Mesenchymal stem cell (in vitro differentiated cells and primary cell): ENCODE measurements at regions not wholly inside any gene's neighbourhood (a gene's known extent, or its start where the extent isn't known, plus 50 kb on each side); places are given as distances from the start of the nearest gene placed in this dataset.
"Not testable (repeated sequence)": the region's sequence is repeated elsewhere in the genome, so short reads cannot be mapped to it uniquely, and the experiment has no call there.

Experiments
- DNase-seq: peaks from one replicate; pipeline ENCODE4 v3.0.0-alpha.2; 2013
- H2AFZ ChIP-seq: one replicate; pipeline ENCODE4 v1.6.1; 2013; ENCODE audit warnings: low read depth, mild to moderate bottlenecking, control low read depth, inconsistent platforms, low read length, moderate library complexity
- H2AK5ac ChIP-seq: 2 replicates; pipeline ENCODE4 v1.6.1; 2013; ENCODE audit warnings: low read length, moderate library complexity, mild to moderate bottlenecking, inconsistent platforms; ENCODE audit not compliant: severe bottlenecking
- H2BK120ac ChIP-seq: one replicate; pipeline ENCODE4 v1.6.1; 2013; ENCODE audit warnings: low read depth, mild to moderate bottlenecking, inconsistent platforms, low read length, moderate library complexity
- H2BK12ac ChIP-seq, 2 experiments: one replicate each; pipeline ENCODE4 v1.6.1; 2013; ENCODE audit warnings: inconsistent platforms in 2 of 2, low read length in 2 of 2, mild to moderate bottlenecking in 2 of 2, moderate library complexity in 2 of 2, control low read depth in 1 of 2
- H2BK15ac ChIP-seq: one replicate; pipeline ENCODE4 v1.6.1; 2013; ENCODE audit warnings: mild to moderate bottlenecking, low read depth, inconsistent platforms; ENCODE audit not compliant: poor library complexity, severe bottlenecking
- H2BK5ac ChIP-seq: 2 replicates; pipeline ENCODE4 v1.6.1; 2013; ENCODE audit warnings: low read depth, mild to moderate bottlenecking, low read length, control low read depth, inconsistent platforms; ENCODE audit not compliant: poor library complexity, severe bottlenecking
- H3K14ac ChIP-seq, 2 experiments: one replicate each; pipeline ENCODE4 v1.6.1; 2013; ENCODE audit warnings: inconsistent platforms in 2 of 2, low read length in 2 of 2, control low read depth in 1 of 2, mild to moderate bottlenecking in 1 of 2, moderate library complexity in 1 of 2
- H3K18ac ChIP-seq, 2 experiments: one replicate each; pipeline ENCODE4 v1.6.1; 2013; ENCODE audit warnings: inconsistent platforms in 2 of 2, low read length in 2 of 2, control low read depth in 1 of 2, low read depth in 1 of 2, mild to moderate bottlenecking in 1 of 2
- H3K23ac ChIP-seq, 2 experiments: one replicate each; pipeline ENCODE4 v1.6.1; 2013; ENCODE audit warnings: inconsistent platforms in 2 of 2, low read length in 2 of 2, mild to moderate bottlenecking in 2 of 2, moderate library complexity in 2 of 2, control low read depth in 1 of 2
- H3K27ac ChIP-seq: 2 replicates; pipeline ENCODE4 v1.5.1; 2013; ENCODE audit warnings: mild to moderate bottlenecking, moderate library complexity, low read length, control low read depth, inconsistent platforms; ENCODE audit not compliant: poor library complexity, severe bottlenecking
- H3K27me3 ChIP-seq, 2 experiments: 2 replicates each; pipeline versions ENCODE4 v1.6.1 to v1.7.0; 2013; ENCODE audit warnings: low read length in 2 of 2, mild to moderate bottlenecking in 2 of 2, moderate library complexity in 2 of 2, control low read depth in 1 of 2, inconsistent platforms in 1 of 2; ENCODE audit not compliant: control insufficient read depth in 1 of 2, insufficient read depth in 1 of 2
- H3K36me3 ChIP-seq, 2 experiments: 2 replicates each; pipeline versions ENCODE4 v1.6.1 to v1.7.0; 2013; ENCODE audit warnings: low read length in 2 of 2, control low read depth in 1 of 2, inconsistent platforms in 1 of 2, low read depth in 1 of 2, mild to moderate bottlenecking in 1 of 2; ENCODE audit not compliant: insufficient read depth in 2 of 2, control insufficient read depth in 1 of 2
- H3K4ac ChIP-seq, 2 experiments: one replicate each; pipeline ENCODE4 v1.6.1; 2013; ENCODE audit warnings: inconsistent platforms in 2 of 2, low read length in 2 of 2, mild to moderate bottlenecking in 2 of 2, moderate library complexity in 2 of 2, control low read depth in 1 of 2, low read depth in 1 of 2
- H3K4me1 ChIP-seq: 2 replicates; pipeline ENCODE4 v1.6.1; 2013; ENCODE audit warnings: low read depth, low read length, control low read depth; ENCODE audit not compliant: control insufficient read depth, insufficient read depth
- H3K4me2 ChIP-seq: 2 replicates; pipeline ENCODE4 v1.6.1; 2013; ENCODE audit warnings: low read length, mild to moderate bottlenecking, inconsistent platforms; ENCODE audit not compliant: poor library complexity, severe bottlenecking
- H3K4me3 ChIP-seq, 2 experiments: 2 replicates each; pipeline versions ENCODE4 v1.5.1 to v1.7.0; 2013; ENCODE audit warnings: low read length in 2 of 2, mild to moderate bottlenecking in 2 of 2, control low read depth in 1 of 2, low read depth in 1 of 2; ENCODE audit not compliant: insufficient read depth in 1 of 2
- H3K79me1 ChIP-seq: replicated peaks from 2 replicates; pipeline ENCODE4 v1.6.1; 2013; ENCODE audit warnings: mild to moderate bottlenecking, control low read depth, low read length, inconsistent platforms; ENCODE audit not compliant: poor library complexity, severe bottlenecking
- H3K9ac ChIP-seq: 2 replicates; pipeline ENCODE4 v1.7.0; 2013; ENCODE audit warnings: mild to moderate bottlenecking, low read length, moderate library complexity
- H3K9me3 ChIP-seq: 2 replicates; pipeline ENCODE4 v1.7.0; 2013; ENCODE audit warnings: mild to moderate bottlenecking, low read length; ENCODE audit not compliant: control insufficient read depth
- H4K8ac ChIP-seq: one replicate; pipeline ENCODE4 v1.6.1; 2013; ENCODE audit warnings: inconsistent platforms, mild to moderate bottlenecking, low read length, moderate library complexity
- H4K91ac ChIP-seq: one replicate; pipeline ENCODE4 v1.6.1; 2013; ENCODE audit warnings: mild to moderate bottlenecking, low read length, inconsistent platforms
- WGBS: methylation state at CpG from one replicate; pipeline ENCODE4 v1.1.7; 2013; ENCODE audit warnings: mixed read lengths; 5-methylcytosine and 5-hydroxymethylcytosine counted together

DNA sequence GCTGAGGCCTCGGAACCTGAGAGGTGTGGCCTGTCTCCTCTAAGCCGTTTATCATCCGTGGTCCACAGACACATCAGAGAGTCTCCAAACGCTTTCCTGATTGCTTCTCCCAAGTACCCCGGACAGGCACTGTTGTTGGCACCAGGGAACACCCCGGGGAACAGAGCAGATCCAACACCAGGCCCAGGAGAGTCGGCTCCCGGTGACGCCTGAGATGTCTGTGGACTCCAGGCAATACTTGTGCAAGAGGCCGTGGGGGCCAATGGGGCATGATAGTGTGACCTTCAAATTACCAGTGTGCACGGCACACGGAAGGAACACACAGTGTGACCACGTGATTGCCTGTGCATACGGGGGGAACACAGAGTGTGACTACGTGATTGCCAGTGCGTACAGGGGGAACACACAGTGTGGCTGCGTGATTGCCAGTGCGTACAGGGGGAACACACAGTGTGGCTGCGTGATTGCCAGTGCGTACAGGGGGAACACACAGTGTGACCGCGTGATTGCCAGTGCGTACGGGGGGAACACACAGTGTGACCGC, 136.6 kb downstream of the RTP5 start:
- not testable (repeated sequence) for H3K4me2 ChIP-seq, H3K14ac ChIP-seq, H3K36me3 ChIP-seq, H2BK120ac ChIP-seq, H3K23ac ChIP-seq, H2BK15ac ChIP-seq, H2AK5ac ChIP-seq, H3K27ac ChIP-seq, H4K91ac ChIP-seq, H2BK12ac ChIP-seq, H3K79me1 ChIP-seq, H3K4ac ChIP-seq, H2BK5ac ChIP-seq, H3K18ac ChIP-seq, H3K9ac ChIP-seq, H4K8ac ChIP-seq, H2AFZ ChIP-seq, DNase-seq, H3K4me3 ChIP-seq, H3K4me1 ChIP-seq, H3K9me3 ChIP-seq
- 93% methylated on average over 12 of the region's 25 CpGs for WGBS
- H3K27me3 ChIP-seq = peaks cover 4 to 14% of the 10 kb centered on the region in 2 experiments

DNA sequence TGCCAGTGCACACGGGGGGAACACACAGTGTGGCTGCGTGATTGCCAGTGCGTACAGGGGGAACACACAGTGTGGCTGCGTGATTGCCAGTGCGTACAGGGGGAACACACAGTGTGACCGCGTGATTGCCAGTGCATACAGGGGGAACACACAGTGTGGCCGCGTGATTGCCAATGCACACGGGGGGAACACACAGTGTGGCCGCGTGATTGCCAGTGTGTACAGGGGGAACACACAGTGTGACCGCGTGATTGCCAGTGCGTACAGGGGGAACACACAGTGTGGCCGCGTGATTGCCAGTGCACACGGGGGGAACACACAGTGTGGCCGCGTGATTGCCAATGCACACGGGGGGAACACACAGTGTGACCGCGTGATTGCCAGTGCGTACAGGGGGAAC, 139.4 kb downstream of the RTP5 start:
- not testable (repeated sequence) for H2BK120ac ChIP-seq, H3K4me2 ChIP-seq
- no CpG with 5 or more reads among the region's 24 CpGs for WGBS

DNA sequence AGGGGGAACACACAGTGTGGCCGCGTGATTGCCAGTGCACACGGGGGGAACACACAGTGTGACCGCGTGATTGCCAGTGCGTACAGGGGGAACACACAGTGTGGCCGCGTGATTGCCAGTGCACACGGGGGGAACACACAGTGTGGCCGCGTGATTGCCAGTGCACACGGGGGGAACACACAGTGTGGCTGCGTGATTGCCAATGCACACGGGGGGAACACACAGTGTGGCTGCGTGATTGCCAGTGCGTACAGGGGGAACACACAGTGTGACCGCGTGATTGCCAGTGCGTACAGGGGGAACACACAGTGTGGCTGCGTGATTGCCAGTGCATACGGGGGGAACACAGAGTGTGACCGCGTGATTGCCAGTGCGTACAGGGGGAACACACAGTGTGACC, 140.3 kb downstream of the RTP5 start:
- H3K18ac ChIP-seq, DNase-seq, H3K4me2 ChIP-seq, H2BK15ac ChIP-seq, H3K9me3 ChIP-seq, H4K91ac ChIP-seq, H3K4me3 ChIP-seq, H3K79me1 ChIP-seq, H3K36me3 ChIP-seq, H3K4ac ChIP-seq, H2AFZ ChIP-seq, H3K27me3 ChIP-seq, H3K4me1 ChIP-seq, H3K27ac ChIP-seq, H2BK120ac ChIP-seq, H4K8ac ChIP-seq, H2AK5ac ChIP-seq, H2BK5ac ChIP-seq, H3K23ac ChIP-seq, H2BK12ac ChIP-seq, H3K9ac ChIP-seq, H3K14ac ChIP-seq: not testable (repeated sequence)
- no CpG with 5 or more reads among the region's 24 CpGs for WGBS

More for the DNA sequence above, 139.4 kb downstream of the RTP5 start:
- H3K79me1 ChIP-seq, H3K23ac ChIP-seq, H2BK12ac ChIP-seq, H3K14ac ChIP-seq, H2BK15ac ChIP-seq, H3K4me1 ChIP-seq, H3K4ac ChIP-seq, H3K4me3 ChIP-seq, H4K91ac ChIP-seq, H3K27ac ChIP-seq, H4K8ac ChIP-seq, H3K27me3 ChIP-seq, H2BK5ac ChIP-seq, H2AFZ ChIP-seq, H2AK5ac ChIP-seq, H3K36me3 ChIP-seq, H3K9ac ChIP-seq, DNase-seq, H3K18ac ChIP-seq, H3K9me3 ChIP-seq: not testable (repeated sequence)

DNA sequence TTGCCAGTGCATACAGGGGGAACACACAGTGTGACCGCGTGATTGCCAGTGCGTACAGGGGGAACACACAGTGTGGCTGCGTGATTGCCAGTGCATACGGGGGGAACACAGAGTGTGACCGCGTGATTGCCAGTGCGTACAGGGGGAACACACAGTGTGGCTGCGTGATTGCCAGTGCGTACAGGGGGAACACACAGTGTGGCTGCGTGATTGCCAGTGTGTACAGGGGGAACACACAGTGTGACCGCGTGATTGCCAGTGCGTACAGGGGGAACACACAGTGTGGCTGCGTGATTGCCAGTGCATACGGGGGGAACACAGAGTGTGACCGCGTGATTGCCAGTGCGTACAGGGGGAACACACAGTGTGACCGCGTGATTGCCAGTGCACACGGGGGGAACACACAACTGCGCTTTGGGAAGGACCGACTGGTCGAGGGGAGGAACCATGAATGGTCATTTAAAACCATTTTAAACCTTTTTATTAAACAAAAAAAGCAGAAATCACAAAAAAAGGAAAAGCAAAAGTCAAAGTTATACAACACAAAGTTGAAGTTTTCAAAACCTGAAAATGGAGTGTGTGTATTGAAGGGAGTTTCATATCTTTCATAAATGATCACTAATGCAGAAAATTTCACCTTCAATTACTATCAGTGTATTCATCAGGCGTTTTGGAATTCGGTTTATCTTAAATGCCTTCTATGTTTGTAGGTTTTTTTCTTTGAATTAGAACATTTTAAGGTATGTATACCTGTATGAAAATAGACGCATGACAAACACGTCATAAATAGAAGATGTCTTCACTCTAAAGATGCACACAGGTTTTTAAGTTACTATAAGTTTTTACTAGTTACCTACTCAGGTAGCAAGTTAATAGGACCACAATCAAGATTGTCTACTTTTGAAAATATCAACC, 141.0 kb downstream of the RTP5 start:
- H3K79me1 ChIP-seq, H2AK5ac ChIP-seq, H3K14ac ChIP-seq, H2BK15ac ChIP-seq, H2BK12ac ChIP-seq, H3K4ac ChIP-seq, H3K4me3 ChIP-seq, DNase-seq, H3K9me3 ChIP-seq, H2BK120ac ChIP-seq, H3K4me1 ChIP-seq, H3K18ac ChIP-seq, H3K9ac ChIP-seq, H3K23ac ChIP-seq, H2AFZ ChIP-seq, H2BK5ac ChIP-seq, H3K27ac ChIP-seq, H3K36me3 ChIP-seq, H3K4me2 ChIP-seq, H4K91ac ChIP-seq, H4K8ac ChIP-seq: not testable (repeated sequence)
- peaks cover 5 to 10% of the 10 kb centered on the region in 2 experiments for H3K27me3 ChIP-seq
- 93% methylated on average over 9 of the region's 29 CpGs for WGBS
